Inflammatory macrophage treated with lipopolysaccharide for 1 hour (primary cell): ENCODE measurements at regions not wholly inside any gene's neighbourhood (a gene's known extent, or its start where the extent isn't known, plus 50 kb on each side); places are given as distances from the start of the nearest gene placed in this dataset.

Experiments used
- DNase-seq, 2 donors: peaks; one replicate each; pipeline ENCODE4 v3.0.0-alpha.2; 2020 to 2022

GRCh38 chr13:82758044-82758443, 1124.2 kb downstream of the SLITRK1 start:
- no peak for DNase-seq

- no peak for DNase-seq
Measured at GRCh38 chr13:82751206-82751605, 1131.1 kb downstream of the SLITRK1 start.

- no peak for DNase-seq
Measured at GRCh38 chr13:82749551-82749950, 1132.7 kb downstream of the SLITRK1 start.

- no peak for DNase-seq
Measured at GRCh38 chr13:82747958-82748357, 1134.3 kb downstream of the SLITRK1 start.

GRCh38 chr13:82747291-82747690, 1135.0 kb downstream of the SLITRK1 start:
- no peak for DNase-seq

GRCh38 chr13:82740442-82740841, 1141.8 kb downstream of the SLITRK1 start:
- DNase-seq: no peak

GRCh38 chr13:82739881-82740280, 1142.4 kb downstream of the SLITRK1 start:
- DNase-seq: no peak

- DNase-seq: no peak
Measured at GRCh38 chr13:82729401-82729800, 1152.9 kb downstream of the SLITRK1 start.

GRCh38 chr13:82720986-82721385, 1161.3 kb downstream of the SLITRK1 start:
- no peak for DNase-seq

GRCh38 chr13:82719987-82720386, 1162.3 kb downstream of the SLITRK1 start:
- no peak for DNase-seq

GRCh38 chr13:82717249-82717648, 1165.0 kb downstream of the SLITRK1 start:
- no peak for DNase-seq

GRCh38 chr13:82713687-82714405, 1168.4 kb downstream of the SLITRK1 start:
- no peak for DNase-seq

GRCh38 chr13:82702513-82702912, 1179.8 kb downstream of the SLITRK1 start:
- no peak for DNase-seq

- no peak for DNase-seq
Measured at GRCh38 chr13:82701020-82701419, 1181.3 kb downstream of the SLITRK1 start.

GRCh38 chr13:82698941-82699340, 1183.3 kb downstream of the SLITRK1 start:
- no peak for DNase-seq

GRCh38 chr13:82698383-82698782, 1183.9 kb downstream of the SLITRK1 start:
- DNase-seq: no peak

- DNase-seq: no peak
Measured at GRCh38 chr13:82693607-82694006, 1188.7 kb downstream of the SLITRK1 start.

- peak; percentile 4 to 7 for DNase-seq
Measured at GRCh38 chr13:82688400-82688994, 1193.8 kb downstream of the SLITRK1 start.

GRCh38 chr13:82687884-82688283, 1194.4 kb downstream of the SLITRK1 start:
- no peak for DNase-seq

- DNase-seq: no peak
Measured at GRCh38 chr13:82681535-82681934, 1200.7 kb downstream of the SLITRK1 start.

GRCh38 chr13:82678052-82678451, 1204.2 kb downstream of the SLITRK1 start:
- no peak for DNase-seq

- DNase-seq: no peak
Measured at GRCh38 chr13:82675024-82675423, 1207.2 kb downstream of the SLITRK1 start.

- DNase-seq: no peak
Measured at GRCh38 chr13:82674546-82674945, 1207.7 kb downstream of the SLITRK1 start.

GRCh38 chr13:82672248-82672647, 1210.0 kb downstream of the SLITRK1 start:
- DNase-seq: no peak

GRCh38 chr13:82664183-82664582, 1218.1 kb downstream of the SLITRK1 start:
- no peak for DNase-seq
